ENCODE measurements at regions not wholly inside any gene's neighbourhood (a gene's known extent, or its start where the extent isn't known, plus 50 kb on each side); places are given as distances from the start of the nearest gene placed in this dataset.

- no peak for TF ChIP-seq POLR2A (IDR thresholded peaks at IDR 0.05)
- no peak for TF ChIP-seq CTCF (IDR thresholded peaks at IDR 0.05)
Observed at GRCh38 chr6:33863084-33863483, 59.3 kb upstream of the MLN start.

Data from upper lobe of left lung (tissue), 4 donors.